AML-193 (cell line): ENCODE measurements at regions not wholly inside any gene's neighbourhood (a gene's known extent, or its start where the extent isn't known, plus 50 kb on each side); places are given as distances from the start of the nearest gene placed in this dataset.

ENCODE experiments used
- DNase-seq, 2 experiments: peaks; one replicate each; lab custom pipeline; 2025; lab: John Stamatoyannopoulos, UW

DNA sequence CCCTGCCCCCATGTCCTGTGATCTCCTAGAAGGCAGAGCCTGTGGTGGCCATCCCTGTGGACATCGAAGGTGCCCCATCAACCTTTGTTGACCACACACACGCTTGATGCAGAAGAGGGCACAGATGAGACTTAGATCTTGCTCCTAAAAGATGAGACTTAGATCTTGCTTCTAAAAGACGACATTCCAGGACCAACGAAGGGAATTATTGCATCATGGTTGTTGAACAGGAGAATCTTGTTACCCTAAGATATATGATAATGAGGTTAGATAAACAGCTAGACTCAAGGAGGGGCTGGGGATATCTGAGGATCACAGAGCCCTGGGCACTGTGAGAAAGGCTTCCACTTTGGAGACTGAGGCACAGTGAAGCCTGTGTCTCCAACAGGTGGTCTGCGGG, 91.1 kb upstream of the WSCD2 start:
- no peak for DNase-seq

DNA sequence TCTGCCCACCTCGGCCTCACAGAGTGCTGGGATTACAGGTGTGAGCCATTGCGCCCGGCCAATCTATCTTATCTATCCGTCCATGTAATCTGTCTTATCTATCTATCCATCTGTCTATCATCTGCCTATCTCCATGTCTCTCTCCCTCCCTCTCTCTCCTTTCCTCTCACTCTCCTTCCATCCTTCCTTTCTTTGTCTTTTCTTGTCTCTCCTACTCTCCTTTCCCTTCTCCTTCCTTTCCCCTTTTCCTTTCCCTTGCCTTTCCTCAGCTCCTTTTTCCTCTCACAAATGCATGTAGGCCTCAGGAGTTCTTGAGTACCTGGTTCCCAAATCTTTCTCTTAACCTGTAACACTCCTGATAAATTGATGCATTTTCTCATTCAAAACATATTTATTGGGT, 89.3 kb upstream of the WSCD2 start:
- DNase-seq: no peak

DNA sequence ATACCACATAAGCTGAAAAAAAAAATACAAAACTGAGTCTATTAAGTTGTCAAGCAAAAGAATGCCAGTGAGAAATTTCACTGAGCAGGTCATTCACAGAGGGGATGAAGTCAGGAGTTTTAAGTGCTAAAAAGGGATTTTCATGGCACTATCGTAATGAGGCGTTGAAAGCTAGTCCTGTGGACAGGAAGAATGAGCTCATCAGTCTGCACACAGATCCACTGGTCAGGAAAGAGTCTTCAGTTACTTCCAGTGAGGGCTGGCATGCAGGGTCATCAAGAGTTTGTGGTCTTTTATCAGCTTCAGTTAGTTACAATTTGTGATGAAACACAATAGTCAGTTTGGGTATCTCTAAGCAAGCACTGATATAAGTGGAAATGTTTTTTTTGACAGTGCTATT, 88.1 kb upstream of the WSCD2 start:
- DNase-seq: no peak

DNA sequence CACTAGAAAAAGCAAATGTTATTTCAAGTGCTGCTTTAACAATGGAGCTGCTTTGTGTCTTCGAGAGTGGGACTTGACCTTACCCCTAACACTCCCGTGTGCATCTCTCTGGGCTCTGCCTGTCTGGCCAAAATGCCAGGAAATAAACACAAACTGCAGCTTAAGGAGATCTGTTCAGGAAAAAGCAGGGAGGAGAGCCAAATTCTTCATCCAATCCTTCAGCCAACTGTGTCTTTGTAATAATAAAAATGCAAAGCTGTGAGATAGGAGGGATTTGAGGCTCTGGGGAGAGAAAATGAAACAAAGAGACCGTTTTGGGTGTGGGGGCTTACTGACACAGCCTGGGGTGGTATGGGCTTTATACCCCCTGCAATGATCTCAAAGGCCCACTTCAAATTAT, 85.8 kb upstream of the WSCD2 start:
- DNase-seq: no peak

DNA sequence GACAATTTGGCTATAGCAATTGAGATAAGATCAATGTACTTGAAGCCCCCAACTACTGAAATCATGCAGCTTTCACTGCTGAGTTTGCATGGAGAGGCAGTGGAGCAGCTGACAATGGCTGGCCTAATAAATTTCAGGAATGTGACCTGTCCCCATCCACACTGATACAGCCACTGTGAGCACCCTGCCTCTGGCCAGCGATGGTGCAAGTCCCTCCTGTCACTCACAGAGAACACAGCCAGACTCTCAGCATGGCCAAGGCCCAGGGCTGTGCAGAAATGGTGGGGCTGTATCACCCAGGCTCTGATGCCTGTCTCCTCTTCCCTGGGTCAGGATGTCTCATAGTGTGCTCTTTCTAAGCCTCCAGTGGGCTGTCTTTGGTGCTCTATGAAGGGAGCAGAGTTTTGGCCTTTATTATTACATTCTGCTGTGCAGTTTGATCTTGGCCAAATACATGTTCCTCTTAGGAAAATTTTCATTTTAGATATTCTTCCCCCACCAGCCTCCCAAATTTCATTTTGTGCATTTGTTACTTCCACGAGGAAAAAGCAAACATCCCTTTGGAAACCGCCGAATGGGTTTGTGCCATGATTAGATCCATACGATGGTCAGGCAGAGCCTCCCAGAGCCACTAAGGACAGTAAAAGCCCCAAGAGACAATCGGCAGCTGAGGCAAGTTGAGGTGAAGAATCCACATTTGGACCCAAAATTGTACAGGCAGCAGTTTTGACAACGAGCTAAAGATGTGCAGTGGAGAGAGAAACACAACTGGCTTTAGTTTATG, 85.1 kb upstream of the WSCD2 start:
- no peak for DNase-seq

DNA sequence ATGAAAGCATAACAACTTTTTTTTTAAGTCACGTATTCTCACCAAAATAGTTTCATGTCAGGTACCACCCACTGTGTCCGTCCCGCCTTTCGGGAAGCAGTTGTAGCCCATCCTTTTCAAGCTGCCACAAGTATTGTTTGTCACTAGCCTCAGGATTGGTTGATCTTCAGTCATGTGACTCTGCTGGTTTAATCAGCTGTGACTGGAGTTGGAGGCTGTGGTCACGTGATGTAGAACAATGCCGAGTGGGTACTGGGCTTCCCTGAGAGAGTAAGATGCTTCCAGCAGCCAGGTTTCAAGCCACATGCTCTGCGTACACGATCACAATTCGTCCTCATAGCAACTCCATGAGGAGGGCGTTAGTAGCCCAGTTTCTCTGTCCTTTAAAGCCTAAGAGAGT, 83.0 kb upstream of the WSCD2 start:
- DNase-seq: no peak

DNA sequence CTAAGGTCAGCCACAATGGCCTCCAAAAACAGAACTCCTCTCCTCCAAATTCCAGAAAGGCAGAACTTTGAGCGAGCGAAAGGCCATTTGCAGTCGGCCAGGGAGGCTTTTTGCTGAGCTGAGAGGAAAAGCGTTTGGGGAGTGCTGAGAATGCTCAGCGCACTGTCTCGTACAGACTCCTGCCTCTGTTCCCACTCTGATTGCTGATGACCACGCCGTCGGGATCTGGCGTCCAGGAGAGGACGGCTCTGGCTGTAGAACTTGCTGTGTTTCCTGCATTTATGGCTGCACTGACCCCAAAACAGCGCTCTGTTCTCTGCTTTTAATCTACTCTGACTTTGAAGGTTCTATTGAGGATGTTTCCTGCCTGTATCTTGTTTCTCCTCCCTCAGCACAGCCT, 82.4 kb upstream of the WSCD2 start:
- no peak for DNase-seq

DNA sequence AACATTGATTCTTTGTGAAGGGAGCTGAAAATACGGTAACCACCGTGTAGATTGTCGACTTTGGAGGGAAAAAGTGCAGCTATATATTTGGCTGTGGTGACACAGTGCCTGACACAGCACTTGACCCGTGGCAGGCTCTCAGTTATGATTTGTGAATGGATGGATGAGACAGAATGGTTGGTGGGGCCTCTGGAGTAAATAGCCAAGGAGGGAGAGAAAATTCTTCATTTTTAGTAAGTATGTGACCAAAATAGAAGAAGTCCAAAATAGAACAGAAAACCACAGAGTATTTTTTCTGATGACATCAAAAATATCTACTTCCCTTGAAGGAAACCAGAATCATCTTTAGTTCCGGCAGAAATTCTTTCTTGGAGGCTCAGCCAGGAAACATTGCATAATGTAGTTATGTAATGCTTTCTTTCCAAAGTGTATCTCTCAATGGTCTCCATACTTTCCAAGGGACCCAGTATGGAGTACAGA, 82.0 kb upstream of the WSCD2 start:
- DNase-seq: peak; percentile 63 to 71

DNA sequence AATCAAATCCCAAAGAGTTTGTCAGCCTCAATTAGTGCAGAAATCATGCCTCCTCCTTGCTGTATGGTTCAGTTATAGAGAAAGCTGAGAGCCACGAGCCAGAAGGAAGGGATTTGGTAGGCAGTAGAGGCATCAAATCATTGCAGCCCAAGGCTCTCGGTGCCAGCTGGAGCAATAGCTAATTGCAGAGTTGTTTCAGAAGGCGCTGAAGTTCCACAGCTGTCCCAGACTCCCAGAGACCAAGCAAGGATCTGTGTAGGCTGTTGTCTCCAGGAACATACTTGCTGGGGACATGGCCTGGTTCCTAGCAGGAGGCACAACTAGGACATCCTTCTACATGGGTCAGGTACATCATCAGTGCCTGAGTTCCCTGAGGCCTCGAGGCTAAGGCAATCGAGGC, 80.4 kb upstream of the WSCD2 start:
- no peak for DNase-seq

DNA sequence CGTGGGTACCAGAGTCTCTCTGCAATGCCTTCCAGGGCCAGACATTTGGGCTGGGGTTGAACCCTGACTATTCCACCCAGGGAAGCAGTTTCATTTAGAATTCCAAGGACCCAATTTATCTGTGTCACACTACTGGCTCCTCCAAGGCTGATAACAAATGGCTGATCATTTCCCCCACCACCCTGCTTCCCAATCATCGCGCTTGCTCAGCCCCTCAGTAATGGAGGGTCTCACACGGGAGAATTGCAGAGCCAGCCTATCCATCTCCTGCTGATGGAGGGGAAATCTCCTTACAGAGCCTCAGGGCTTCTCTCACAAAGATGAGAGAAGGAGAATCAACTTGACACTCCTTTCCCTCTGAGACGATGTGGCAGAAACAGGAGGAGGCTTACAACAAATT, 78.4 kb upstream of the WSCD2 start:
- DNase-seq: no peak

DNA sequence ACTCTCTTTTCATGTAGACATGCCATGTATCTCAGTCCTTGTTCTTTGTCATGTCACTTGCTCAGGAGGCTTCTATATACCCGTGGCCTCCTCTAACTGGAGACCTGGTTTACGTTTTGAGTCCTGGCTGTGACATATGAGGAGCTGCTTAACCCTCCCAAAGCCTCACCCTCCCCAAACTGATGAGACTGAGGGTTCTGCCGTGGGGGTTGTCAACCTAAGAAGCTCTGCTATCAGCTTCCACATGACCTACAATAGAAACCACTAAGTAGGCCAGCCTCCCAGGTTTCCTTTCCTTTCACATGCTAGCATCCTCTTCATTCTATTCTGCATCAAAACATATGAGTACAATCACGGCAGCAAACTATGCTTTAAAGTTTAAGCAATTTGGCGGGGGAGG, 76.8 kb upstream of the WSCD2 start:
- no peak for DNase-seq

DNA sequence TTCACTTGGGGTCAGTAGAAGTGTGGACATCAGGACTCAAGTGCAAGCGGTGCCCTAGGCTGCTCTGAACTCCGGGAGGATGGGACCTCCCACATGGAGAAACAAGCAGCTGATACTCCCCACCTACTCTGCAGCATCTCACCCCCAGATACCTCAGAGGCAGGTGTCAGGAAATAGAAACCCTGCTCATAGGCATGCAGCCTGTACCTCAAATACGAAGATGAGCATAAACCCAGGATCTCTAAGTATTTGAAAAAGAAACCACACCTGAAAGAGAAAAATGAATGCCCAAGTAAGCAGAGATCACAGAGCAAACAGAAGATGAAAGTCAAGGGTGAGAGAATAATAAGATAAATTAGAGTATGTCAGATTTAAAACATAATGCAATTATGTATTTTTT, 75.6 kb upstream of the WSCD2 start:
- DNase-seq: no peak

DNA sequence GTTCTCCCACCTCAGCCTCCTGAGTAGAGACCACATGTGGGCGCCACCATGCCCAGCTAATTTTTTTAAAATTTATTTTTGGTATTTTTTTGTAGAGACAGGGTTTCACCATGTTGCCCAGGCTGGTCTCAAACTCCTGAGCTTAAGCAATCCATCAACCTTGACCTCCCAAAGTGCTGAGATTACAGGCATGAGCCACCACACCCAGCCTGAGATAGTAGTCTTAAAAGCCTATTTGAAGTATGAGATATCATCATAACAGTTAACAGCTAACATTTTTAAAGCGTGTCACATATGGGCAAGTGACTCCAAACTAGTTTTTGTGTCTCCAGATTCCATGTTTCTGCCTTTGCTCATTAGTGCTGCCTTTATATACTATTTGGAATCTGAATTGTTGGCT, 74.6 kb upstream of the WSCD2 start:
- no peak for DNase-seq

DNA sequence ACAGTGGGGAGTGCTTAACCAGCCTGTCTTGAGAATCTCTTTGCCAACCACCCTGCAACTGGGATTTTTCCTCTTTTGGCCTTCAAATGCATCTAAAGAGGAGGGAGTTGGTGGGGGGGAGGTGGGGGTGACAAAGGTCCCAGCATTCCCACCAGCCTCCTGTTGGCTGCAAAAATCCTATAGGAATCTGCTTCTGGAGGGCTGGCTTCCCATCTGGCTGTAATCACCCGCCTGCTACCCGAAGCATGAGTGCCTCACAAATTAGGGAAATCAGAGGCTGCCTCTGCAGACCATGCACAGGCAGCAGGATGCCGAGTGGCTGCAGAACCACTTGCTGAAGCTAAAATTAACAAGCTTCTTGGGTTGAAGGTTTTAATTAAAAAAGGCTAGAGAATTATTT, 73.9 kb upstream of the WSCD2 start:
- DNase-seq: no peak

DNA sequence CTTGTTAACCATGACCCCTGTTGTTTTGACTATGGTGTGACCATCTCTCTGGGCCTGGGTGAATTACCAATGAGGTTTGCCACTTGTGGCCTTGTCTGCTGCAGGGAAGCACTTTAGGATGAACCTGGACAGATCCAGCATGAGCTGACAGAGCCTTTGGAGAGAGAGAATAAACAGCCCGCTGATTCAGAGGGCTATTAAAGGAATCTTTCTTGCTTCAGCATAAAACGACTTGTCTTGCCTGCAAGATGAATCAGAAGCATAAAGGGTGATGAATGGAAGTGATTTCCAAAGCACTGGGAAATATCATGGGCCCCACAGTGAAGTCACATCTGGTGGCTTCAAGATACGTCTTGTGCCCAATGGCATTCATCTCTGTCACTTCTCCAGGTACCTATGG, 69.0 kb upstream of the WSCD2 start:
- DNase-seq: no peak

DNA sequence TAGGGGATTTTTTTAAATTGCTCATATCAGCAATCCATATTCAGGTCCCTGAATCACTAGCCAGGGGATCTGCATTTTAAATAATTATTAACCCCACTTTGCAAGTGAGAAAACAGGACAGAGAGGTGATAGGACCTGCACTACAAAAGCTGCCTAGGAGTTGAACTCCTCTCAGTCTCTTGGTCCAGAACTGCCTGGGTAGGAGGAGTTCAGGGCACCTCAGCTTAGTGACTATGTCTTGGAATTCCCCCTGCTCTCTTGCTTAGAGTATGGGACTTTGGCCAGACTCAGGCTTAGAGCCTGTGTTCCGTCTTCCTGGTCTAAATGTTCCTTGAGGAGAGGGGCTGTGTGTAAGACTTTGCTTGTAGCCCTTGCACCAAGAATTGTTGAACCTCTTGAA, 68.2 kb upstream of the WSCD2 start:
- DNase-seq: no peak

DNA sequence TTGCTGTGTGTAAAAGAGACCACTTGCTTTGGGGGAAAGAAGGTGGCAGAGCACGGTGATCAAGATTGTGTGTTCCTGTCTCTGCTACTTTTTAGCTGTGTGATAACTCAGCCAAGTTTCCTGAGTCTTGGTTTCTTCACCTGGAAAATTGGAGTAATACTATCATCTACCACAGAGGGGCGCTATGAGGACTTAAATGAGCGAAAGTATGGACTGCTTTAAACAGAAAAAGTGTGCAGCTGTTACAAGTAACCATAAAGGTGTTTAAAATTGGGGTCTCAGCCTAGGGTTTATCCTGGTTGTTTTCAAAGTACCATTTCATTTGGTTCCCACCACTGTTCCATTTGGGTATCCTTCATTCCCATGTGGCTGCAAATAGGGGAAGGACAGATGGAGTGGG, 65.9 kb upstream of the WSCD2 start:
- DNase-seq: peak; percentile 1 to 22

DNA sequence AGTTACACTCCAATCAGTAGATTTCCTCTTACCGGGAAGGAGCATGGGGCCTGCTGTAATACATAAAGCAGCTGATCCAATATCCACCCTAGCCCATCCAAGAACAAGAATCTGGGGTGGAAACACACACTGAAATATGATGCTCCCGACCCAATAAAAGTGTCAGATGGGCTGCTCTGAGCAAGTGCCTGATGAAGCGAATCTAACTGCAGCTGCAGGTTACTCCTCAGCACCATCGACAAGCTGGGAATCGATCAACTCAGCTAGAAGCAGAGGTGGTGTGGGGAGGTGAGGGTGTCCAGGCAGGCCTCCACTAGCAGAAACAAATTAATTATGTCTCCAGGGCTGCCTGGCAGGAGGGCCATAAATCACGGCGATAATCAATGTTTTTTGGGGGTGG, 64.0 kb upstream of the WSCD2 start:
- DNase-seq: no peak

DNA sequence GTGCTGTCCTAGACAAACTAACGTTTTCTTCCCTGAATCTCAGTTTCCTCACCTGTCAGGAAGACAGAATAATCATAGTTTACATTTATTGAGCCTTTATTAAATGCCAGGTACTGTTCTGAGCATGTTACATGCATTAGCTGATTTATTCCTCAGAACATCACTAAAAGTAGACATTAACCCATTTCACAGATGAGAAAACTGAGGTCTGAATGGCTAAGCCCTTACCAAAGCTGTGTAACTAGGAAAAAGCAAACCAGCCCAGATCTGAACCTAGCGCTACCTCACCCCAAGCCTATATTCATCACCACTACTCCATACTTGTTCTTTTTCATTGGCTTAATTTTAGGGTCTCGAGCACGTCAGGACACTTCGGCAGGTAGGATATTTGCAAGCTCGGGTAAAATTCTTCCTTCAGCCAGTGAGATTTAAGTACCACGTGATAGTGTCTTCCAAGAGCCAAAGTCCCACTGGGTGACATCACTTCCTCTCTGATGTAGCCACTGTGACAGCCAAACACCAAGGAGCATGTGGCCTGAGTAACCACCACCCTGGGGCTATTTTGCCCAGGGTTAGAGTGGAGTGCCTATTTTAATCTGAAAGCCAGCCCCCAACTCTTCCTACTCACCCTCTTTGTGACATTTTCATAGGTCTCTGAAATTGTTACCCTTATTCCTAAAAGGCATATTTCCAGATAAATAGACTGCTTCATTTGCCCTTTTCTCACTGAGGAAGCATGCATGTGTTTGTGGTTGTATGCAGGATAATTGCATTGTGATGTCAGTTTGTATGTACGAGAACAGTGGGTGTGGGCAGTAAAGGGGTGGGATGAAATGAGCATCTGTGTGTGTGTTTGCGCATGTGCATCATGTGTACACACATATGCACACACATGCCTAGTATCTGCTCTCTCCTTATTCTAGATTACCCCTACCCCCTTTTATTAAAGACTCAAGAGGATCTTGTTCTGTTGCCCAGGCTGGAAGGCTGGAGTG, 62.2 kb upstream of the WSCD2 start:
- DNase-seq: no peak

DNA sequence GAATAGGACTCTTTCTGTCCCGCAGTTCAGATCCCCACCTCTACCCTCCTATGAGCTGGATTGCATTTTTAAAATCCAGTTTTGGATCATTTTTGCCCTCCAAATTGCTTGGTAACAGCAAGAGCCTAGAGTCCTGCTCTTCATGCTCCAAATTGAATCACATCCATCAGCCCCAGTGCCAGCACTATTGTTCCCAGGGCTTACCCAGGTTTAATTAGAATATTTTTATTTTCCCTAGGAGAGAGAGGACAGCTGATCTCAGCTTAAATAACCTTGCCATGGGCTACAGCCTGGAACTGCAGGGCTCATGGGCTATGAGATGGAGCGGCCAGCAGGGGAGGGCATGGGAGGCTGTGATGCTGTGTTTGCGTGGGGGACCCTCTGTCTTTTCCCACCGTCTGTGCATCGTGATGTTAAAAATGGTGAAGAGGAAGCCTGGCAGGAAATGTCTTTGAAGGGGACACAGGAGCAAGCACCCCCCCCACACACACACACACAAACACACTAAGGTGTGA, 59.4 kb upstream of the WSCD2 start:
- no peak for DNase-seq

DNA sequence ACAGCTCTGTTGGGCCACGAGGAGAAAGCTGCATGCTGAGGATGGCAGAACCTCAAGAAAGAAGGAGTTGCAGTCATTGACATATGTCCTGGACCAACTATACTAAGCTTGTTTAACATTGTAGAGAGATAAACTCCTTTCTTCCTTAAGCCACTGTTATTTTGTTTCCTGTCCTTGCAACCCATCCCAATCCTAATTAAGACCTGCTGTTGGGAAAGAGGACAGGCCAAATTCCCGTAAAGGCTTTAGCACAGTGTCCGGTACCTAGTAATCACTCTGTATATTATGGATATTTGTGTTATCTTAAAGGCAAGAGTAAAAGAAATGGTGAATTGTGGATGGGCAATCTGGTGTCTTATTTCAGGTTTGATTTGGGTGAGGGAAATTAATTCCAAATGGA, 53.5 kb upstream of the WSCD2 start:
- no peak for DNase-seq

DNA sequence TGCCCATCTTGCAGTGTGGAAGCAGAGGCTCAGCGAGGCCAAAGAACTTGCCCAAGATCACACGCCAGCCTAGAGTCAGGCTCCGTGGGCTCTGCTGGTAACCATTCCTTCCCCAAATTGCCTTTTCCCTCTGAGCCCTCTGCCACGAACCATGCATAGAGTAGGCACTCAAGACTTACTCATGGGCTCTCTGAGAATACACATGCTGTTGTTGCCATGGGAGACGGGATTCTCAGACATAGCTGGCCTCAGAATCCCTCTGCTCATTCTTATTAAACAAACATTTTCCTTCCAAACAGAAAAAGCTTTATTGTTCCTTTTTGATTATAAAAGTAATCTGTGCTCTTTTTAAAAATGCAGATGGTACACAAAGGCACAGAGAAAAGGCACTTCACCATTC, 52.5 kb upstream of the WSCD2 start:
- no peak for DNase-seq

DNA sequence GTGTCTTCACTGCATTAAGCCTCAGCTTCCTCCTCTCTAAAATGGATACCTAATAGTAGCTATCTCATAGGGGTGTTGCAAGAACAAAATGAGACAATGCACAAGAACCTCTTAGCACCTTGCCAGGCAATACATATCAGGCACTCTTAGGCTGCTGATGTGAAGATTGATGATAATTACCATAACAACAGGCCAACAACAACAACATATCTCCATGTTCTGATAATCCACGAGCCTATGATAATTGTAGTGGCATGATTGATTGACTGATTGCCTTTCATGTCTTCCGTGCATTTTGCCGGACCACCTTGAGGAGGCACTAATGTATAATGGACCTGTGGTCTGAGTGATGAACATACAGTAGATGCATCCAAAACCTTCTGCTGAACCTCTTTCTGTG, 50.7 kb upstream of the WSCD2 start:
- DNase-seq: no peak
